H1 (cell line): ENCODE measurements at regions not wholly inside any gene's neighbourhood (a gene's known extent, or its start where the extent isn't known, plus 50 kb on each side); places are given as distances from the start of the nearest gene placed in this dataset.

Source experiments
- CTCF ChIA-PET: fragments of 300-600 bp; sonication (Branson Sonifier 250); formaldehyde crosslinking; loops from one replicate; lab custom pipeline; 2021; ENCODE audit not compliant: partially characterized antibody; lab: Charles Lee
- POLR2A ChIA-PET: fragments of 300-600 bp; sonication (Branson Sonifier 250); formaldehyde crosslinking; loops from one replicate; lab custom pipeline; 2021; ENCODE audit warnings: inconsistent platforms; ENCODE audit not compliant: partially characterized antibody; lab: Charles Lee
- DNase-seq, 2 experiments: peaks; one replicate each; pipeline versions ENCODE4 v3.0.0 to v3.0.0-alpha.2; 2010 to 2022; ENCODE audit warnings: low spot score in 2 of 2, low read depth in 1 of 2, mixed read lengths in 1 of 2
- FAIRE-seq: peaks from 2 replicates; lab custom pipeline; 2011; peaks lifted over from hg19 to GRCh38; lab: Jason Lieb, UNC
- H2AFZ ChIP-seq: 2 replicates; pipeline ENCODE4 v1.8.1; 2012; ENCODE audit warnings: low read length, inconsistent platforms
- H2AK5ac ChIP-seq: 2 replicates; pipeline ENCODE4 v1.6.1; 2013; ENCODE audit warnings: low read depth, low read length
- H2BK120ac ChIP-seq: replicated peaks from 2 replicates; pipeline ENCODE3; 2013; ENCODE audit warnings: low read depth, low read length, inconsistent platforms
- H2BK12ac ChIP-seq: 2 replicates; pipeline ENCODE4 v1.6.1; 2013; ENCODE audit warnings: low read depth, low read length
- H2BK15ac ChIP-seq: 2 replicates; pipeline ENCODE4 v1.6.1; 2013; ENCODE audit warnings: low read length
- H2BK20ac ChIP-seq: 2 replicates; pipeline ENCODE4 v1.6.1; 2013; ENCODE audit warnings: low read length
- H2BK5ac ChIP-seq: 2 replicates; pipeline ENCODE4 v1.6.1; 2013; ENCODE audit warnings: low read depth, low read length
- H3K14ac ChIP-seq: 2 replicates; pipeline ENCODE4 v1.6.1; 2013; ENCODE audit warnings: inconsistent platforms; ENCODE audit not compliant: insufficient read length
- H3K18ac ChIP-seq: 2 replicates; pipeline ENCODE4 v1.6.1; 2013; ENCODE audit warnings: low read length; ENCODE audit errors: extremely low read depth
- H3K23ac ChIP-seq: 2 replicates; pipeline ENCODE4 v1.6.1; 2013; ENCODE audit warnings: inconsistent platforms; ENCODE audit not compliant: insufficient read length
- H3K23me2 ChIP-seq: 2 replicates; pipeline ENCODE4 v1.6.1; 2013; ENCODE audit warnings: low read depth, low read length
- H3K27ac ChIP-seq: 2 replicates; pipeline ENCODE4 v1.6.1; 2011; ENCODE audit warnings: low read depth, low read length, inconsistent platforms
- H3K27me3 ChIP-seq, 4 experiments: replicated peaks in 1 of 4; 1 replicate in 1 of 4; 2 replicates in 3 of 4; pipeline versions ENCODE4 v1.6.1 to v1.8.1; 2011 to 2013; ENCODE audit warnings: low read length in 3 of 4, mild to moderate bottlenecking in 3 of 4, inconsistent platforms in 2 of 4, mixed read lengths in 2 of 4, moderate library complexity in 1 of 4; ENCODE audit not compliant: control insufficient read depth in 3 of 4, insufficient read depth in 3 of 4; ENCODE audit errors: extremely low read depth in 1 of 4
- H3K36me3 ChIP-seq, 4 experiments: 2 replicates each; pipeline versions ENCODE4 v1.6.1 to v1.8.1; 2011 to 2013; ENCODE audit warnings: mild to moderate bottlenecking in 4 of 4, low read length in 3 of 4, moderate library complexity in 2 of 4, control low read depth in 1 of 4, inconsistent platforms in 1 of 4; ENCODE audit not compliant: insufficient read depth in 4 of 4, control insufficient read depth in 2 of 4
- H3K4ac ChIP-seq: replicated peaks from 2 replicates; pipeline ENCODE3; 2013; ENCODE audit warnings: low read length, low read depth, mixed read lengths, inconsistent platforms; ENCODE audit not compliant: insufficient read length
- H3K4me1 ChIP-seq, 4 experiments: replicated peaks in 1 of 4; 1 replicate in 1 of 4; 2 replicates in 3 of 4; pipeline versions ENCODE4 v1.6.1 to v1.8.1; 2011 to 2013; ENCODE audit warnings: low read length in 3 of 4, inconsistent platforms in 2 of 4, mixed read lengths in 1 of 4; ENCODE audit not compliant: insufficient read depth in 4 of 4, control insufficient read depth in 3 of 4
- H3K4me2 ChIP-seq, 2 experiments: 2 replicates each; pipeline versions ENCODE4 v1.6.1 to v1.8.1; 2011 to 2013; ENCODE audit warnings: low read depth in 2 of 2, low read length in 2 of 2, control low read depth in 1 of 2, inconsistent platforms in 1 of 2, mild to moderate bottlenecking in 1 of 2; ENCODE audit not compliant: insufficient read depth in 1 of 2
- H3K4me3 ChIP-seq, 4 experiments: fragments of 200-600, 300-600 bp in 1 of 4; sonication (generic), shearing (Covaris generic), sonication (Bioruptor Twin) in 1 of 4; 2 replicates each; pipeline versions ENCODE4 v1.5.1 to v1.8.1; 2011 to 2016; ENCODE audit warnings: low read length in 4 of 4, low read depth in 3 of 4, control low read depth in 2 of 4, inconsistent platforms in 2 of 4, mild to moderate bottlenecking in 2 of 4, mixed read lengths in 1 of 4, moderate library complexity in 1 of 4; ENCODE audit not compliant: insufficient read depth in 2 of 4; ENCODE audit errors: extremely low read depth in 1 of 4
- H3K56ac ChIP-seq: replicated peaks from 2 replicates; pipeline ENCODE3; 2013; ENCODE audit warnings: low read depth, mild to moderate bottlenecking, mixed read lengths, low read length, inconsistent platforms; ENCODE audit not compliant: insufficient read length
- H3K79me1 ChIP-seq: 2 replicates; pipeline ENCODE4 v1.6.1; 2013; ENCODE audit warnings: low read depth, low read length, control low read depth
- H3K79me2 ChIP-seq, 2 experiments: 2 replicates each; pipeline versions ENCODE4 v1.6.1 to v1.8.1; 2012 to 2013; ENCODE audit warnings: low read length in 2 of 2, mild to moderate bottlenecking in 2 of 2, inconsistent platforms in 1 of 2; ENCODE audit not compliant: insufficient read depth in 2 of 2, control insufficient read depth in 1 of 2
- H3K9ac ChIP-seq, 4 experiments: replicated peaks in 1 of 4; 1 replicate in 1 of 4; 2 replicates in 3 of 4; pipeline versions ENCODE4 v1.6.1 to v1.8.1; 2011 to 2013; ENCODE audit warnings: low read depth in 3 of 4, low read length in 3 of 4, control low read depth in 2 of 4, mild to moderate bottlenecking in 2 of 4, moderate library complexity in 2 of 4, inconsistent platforms in 1 of 4; ENCODE audit errors: extremely low read depth in 1 of 4
- H3K9me3 ChIP-seq, 2 experiments: 2 replicates each; pipeline versions ENCODE4 v1.6.1 to v1.8.1; 2012 to 2013; ENCODE audit warnings: mild to moderate bottlenecking in 2 of 2, moderate library complexity in 2 of 2, control low read depth in 1 of 2, inconsistent platforms in 1 of 2, low read depth in 1 of 2, low read length in 1 of 2, mixed read lengths in 1 of 2; ENCODE audit not compliant: insufficient read depth in 2 of 2
- H4K20me1 ChIP-seq, 2 experiments: replicated peaks in 1 of 2; 2 replicates each; pipeline versions ENCODE3 to v1.8.1; 2011 to 2013; ENCODE audit warnings: inconsistent platforms in 2 of 2, low read length in 2 of 2, mild to moderate bottlenecking in 1 of 2; ENCODE audit not compliant: insufficient read depth in 2 of 2, control insufficient read depth in 1 of 2
- H4K5ac ChIP-seq: 2 replicates; pipeline ENCODE4 v1.6.1; 2013; ENCODE audit warnings: low read length, low read depth, mixed read lengths, inconsistent platforms; ENCODE audit not compliant: insufficient read length
- H4K8ac ChIP-seq: 2 replicates; pipeline ENCODE4 v1.8.0; 2013; ENCODE audit warnings: mild to moderate bottlenecking, moderate library complexity, low read length, inconsistent platforms; ENCODE audit not compliant: insufficient read depth; ENCODE audit errors: extremely low read depth
- H4K91ac ChIP-seq: replicated peaks from 2 replicates; pipeline ENCODE3; 2013; ENCODE audit warnings: low read length, mixed read lengths, inconsistent platforms; ENCODE audit not compliant: insufficient read length
- ATF2 ChIP-seq: IDR thresholded peaks from 2 replicates; pipeline ENCODE4 v1.6.1; 2012; ENCODE audit warnings: low read length, inconsistent platforms
- CBX5 ChIP-seq: fragments of 300-800, 300-1000 bp; sonication (generic); IDR thresholded peaks from 2 replicates; pipeline ENCODE4 v1.7.1; 2016; ENCODE audit warnings: antibody characterized with exemption, low read length, low read depth
- CHD1 ChIP-seq: IDR thresholded peaks from 2 replicates; pipeline ENCODE4 v1.6.1; 2012; ENCODE audit warnings: low read depth, low read length, improper control_type of control experiment
- CREB1 ChIP-seq: IDR thresholded peaks from 2 replicates; pipeline ENCODE4 v1.6.1; 2012; ENCODE audit warnings: inconsistent platforms
- EP300 ChIP-seq, 2 experiments: IDR thresholded peaks; 1 replicate in 1 of 2; 2 replicates in 1 of 2; pipeline ENCODE4 v1.6.1; 2011 to 2012; ENCODE audit warnings: low read depth in 2 of 2, low read length in 2 of 2, mild to moderate bottlenecking in 2 of 2, borderline replicate concordance in 1 of 2, inconsistent platforms in 1 of 2, moderate library complexity in 1 of 2
- HDAC6 ChIP-seq: IDR thresholded peaks from one replicate; pipeline ENCODE4 v1.7.1; 2012; ENCODE audit warnings: low read depth, mild to moderate bottlenecking, inconsistent platforms, low read length, moderate library complexity
- KDM1A ChIP-seq: fragments of 200-600, 300-600 bp; sonication (generic); IDR thresholded peaks from 2 replicates; pipeline ENCODE4 v1.7.1; 2016; ENCODE audit warnings: mild to moderate bottlenecking, low read length, borderline replicate concordance
- NANOG ChIP-seq: IDR thresholded peaks from 2 replicates; pipeline ENCODE4 v1.6.1; 2011; ENCODE audit warnings: low read length, low read depth, mild to moderate bottlenecking, inconsistent platforms; ENCODE audit not compliant: insufficient read depth, poor library complexity, severe bottlenecking
- RAD21 ChIP-seq, 2 experiments: IDR thresholded peaks in 1 of 2; conservative IDR thresholded peaks in 1 of 2; 2 replicates each; pipeline ENCODE4 v1.6.1; 2011; ENCODE audit warnings: low read depth in 2 of 2, low read length in 2 of 2, improper control_type of control experiment in 1 of 2, inconsistent platforms in 1 of 2, mild to moderate bottlenecking in 1 of 2, moderate library complexity in 1 of 2
- RXRA ChIP-seq: IDR thresholded peaks from 2 replicates; pipeline ENCODE4 v1.6.1; 2011; ENCODE audit warnings: low read depth, mild to moderate bottlenecking, low read length, moderate library complexity; ENCODE audit not compliant: insufficient read depth
- SP4 ChIP-seq: IDR thresholded peaks from 2 replicates; pipeline ENCODE4 v1.6.1; 2012; ENCODE audit warnings: low read length, inconsistent platforms
- WGBS, 2 experiments: shearing (Covaris generic) in 1 of 2; methylation state at CpG; one replicate each; pipeline versions ENCODE4 v1.1.6 to v1.1.7; 2013 to 2015; ENCODE audit warnings: low lambda C conversion rate in 2 of 2, mixed read lengths in 2 of 2, inconsistent platforms in 1 of 2, low coverage in 1 of 2, missing lambda C conversion rate in 1 of 2; ENCODE audit not compliant: insufficient replicate concordance in 2 of 2, insufficient coverage in 1 of 2, insufficient read length in 1 of 2; ENCODE audit errors: extremely low coverage in 1 of 2, missing lambda C conversion rate in 1 of 2; 5-methylcytosine and 5-hydroxymethylcytosine counted together

GRCh38 chr10:131573707-131574106 is 262.2 kb upstream of the TCERG1L start:
- Histone ChIP-seq H3K27ac (no peak overlapping the region), H3K14ac (no peak overlapping the region), H2BK5ac (no peak overlapping the region), H2AK5ac (no peak overlapping the region), H3K27me3 (no peaks in the 10 kb centered on the region), H3K4ac (no peak overlapping the region), H3K18ac (peak overlapping the region; percentile 32; the same call in 1 of the 2 replicates), H3K56ac (no peak overlapping the region), H3K79me2 (no peaks in the 10 kb centered on the region), H2BK20ac (no peak overlapping the region), H4K8ac (peak overlapping the region; percentile 60), H3K36me3 (no peaks in the 10 kb centered on the region), H4K91ac (no peak overlapping the region), H2AFZ (no peak overlapping the region), H3K23ac (no peak overlapping the region), H3K4me3 (no peak overlapping the region), H4K5ac (no peak overlapping the region), H3K9ac (no peak overlapping the region), H3K4me1 (no peaks in the 10 kb centered on the region; a peak in 1 of 7 replicates), H2BK15ac (peak overlapping the region; percentile 72; the same call in 1 of the 2 replicates), H4K20me1 (no peaks in the 10 kb centered on the region), H2BK120ac (no peak overlapping the region), H3K9me3 (no peaks in the 10 kb centered on the region), H2BK12ac (no peak overlapping the region; the same call in 1 of the 2 replicates), H3K4me2 (no peak overlapping the region), H3K79me1 (no peaks in the 10 kb centered on the region), H3K23me2 (no peaks in the 10 kb centered on the region)
- POLR2A ChIA-PET = no interaction called here
- CTCF ChIA-PET = interaction anchor here (1.3 to 2.1 kb wide), 4 partner anchors 12 to 178 kb away, joined by 4 to 6 read pairs (median 4); no protein-coding TSS in a partner anchor
- no peak for DNase-seq
- FAIRE-seq = no peak
- 91% methylated on average over 2 of the region's 2 CpGs; no CpG with 5 or more reads in 1 of the 2 experiments for WGBS, 2 experiments
- TF ChIP-seq RXRA (no peak), RAD21 (IDR thresholded peaks at IDR 0.05 in 1 of 2, conservative IDR thresholded peaks at IDR 0.05 in 1 of 2; ENCODE audit: low read depth in 2 of 2, low read length in 2 of 2) (no peak), KDM1A (no peak), ATF2 (no peak), SP4 (no peak), CHD1 (no peak), NANOG (no peak), EP300 (IDR thresholded peaks at IDR 0.05; ENCODE audit: borderline replicate concordance in 1 of 2, low read depth in 2 of 2, low read length in 2 of 2) (no peak), HDAC6 (no peak), CREB1 (no peak), CBX5 (no peak)
